Upper lobe of left lung (tissue), 4 donors: ENCODE measurements at regions not wholly inside any gene's neighbourhood (a gene's known extent, or its start where the extent isn't known, plus 50 kb on each side); places are given as distances from the start of the nearest gene placed in this dataset.

Experiments used
- CTCF ChIP-seq, 6 experiments: fragments of 450-650 bp in 4 of 6; fragments of 200-600 bp in 2 of 6; sonication (generic) in 2 of 6; IDR thresholded peaks; one replicate each; pipeline ENCODE4 v1.5.1; 2016 to 2019; ENCODE audit warnings: antibody characterized with exemption in 6 of 6
- POLR2A ChIP-seq, 4 donors: fragments of 450-650 bp; IDR thresholded peaks; one replicate each; pipeline ENCODE4 v1.5.1; 2016 to 2017; ENCODE audit warnings: antibody characterized with exemption in 4 of 4, mild to moderate bottlenecking in 2 of 4

GRCh38 chr2:733001-733400, 55.8 kb upstream of the TMEM18 start:
- TF ChIP-seq CTCF (IDR thresholded peaks at IDR 0.05) (no peak), POLR2A (IDR thresholded peaks at IDR 0.05) (no peak)
